Esophagus muscularis mucosa (tissue), 4 donors: ENCODE measurements at regions not wholly inside any gene's neighbourhood (a gene's known extent, or its start where the extent isn't known, plus 50 kb on each side); places are given as distances from the start of the nearest gene placed in this dataset.

ENCODE experiments used
- EP300 ChIP-seq: sonication (generic); formaldehyde crosslinking; IDR thresholded peaks from one replicate; pipeline ENCODE4 v1.6.1; 2017; ENCODE audit warnings: antibody characterized with exemption
- POLR2A ChIP-seq: fragments of 450-650 bp; IDR thresholded peaks from one replicate; pipeline ENCODE4 v1.6.1; 2017; ENCODE audit warnings: antibody characterized with exemption, moderate library complexity, mild to moderate bottlenecking, low read depth
- TF ChIP-seq, protein P1 (sequence below), 3 experiments: fragments of 200-600 bp in 2 of 3; fragments of 450-650 bp in 1 of 3; sonication (generic) in 2 of 3; IDR thresholded peaks; one replicate each; pipeline ENCODE4 v1.5.1; 2017 to 2019; ENCODE audit warnings: antibody characterized with exemption in 3 of 3, mild to moderate bottlenecking in 2 of 3, moderate library complexity in 1 of 3

- TF ChIP-seq, protein P1, sequence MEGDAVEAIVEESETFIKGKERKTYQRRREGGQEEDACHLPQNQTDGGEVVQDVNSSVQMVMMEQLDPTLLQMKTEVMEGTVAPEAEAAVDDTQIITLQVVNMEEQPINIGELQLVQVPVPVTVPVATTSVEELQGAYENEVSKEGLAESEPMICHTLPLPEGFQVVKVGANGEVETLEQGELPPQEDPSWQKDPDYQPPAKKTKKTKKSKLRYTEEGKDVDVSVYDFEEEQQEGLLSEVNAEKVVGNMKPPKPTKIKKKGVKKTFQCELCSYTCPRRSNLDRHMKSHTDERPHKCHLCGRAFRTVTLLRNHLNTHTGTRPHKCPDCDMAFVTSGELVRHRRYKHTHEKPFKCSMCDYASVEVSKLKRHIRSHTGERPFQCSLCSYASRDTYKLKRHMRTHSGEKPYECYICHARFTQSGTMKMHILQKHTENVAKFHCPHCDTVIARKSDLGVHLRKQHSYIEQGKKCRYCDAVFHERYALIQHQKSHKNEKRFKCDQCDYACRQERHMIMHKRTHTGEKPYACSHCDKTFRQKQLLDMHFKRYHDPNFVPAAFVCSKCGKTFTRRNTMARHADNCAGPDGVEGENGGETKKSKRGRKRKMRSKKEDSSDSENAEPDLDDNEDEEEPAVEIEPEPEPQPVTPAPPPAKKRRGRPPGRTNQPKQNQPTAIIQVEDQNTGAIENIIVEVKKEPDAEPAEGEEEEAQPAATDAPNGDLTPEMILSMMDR (IDR thresholded peaks at IDR 0.05): no peak
- TF ChIP-seq POLR2A (no peak), EP300 (no peak)
Measured at GRCh38 chr3:78481050-78481449, 1286.7 kb downstream of the ROBO1 start.
